ENCODE measurements at regions not wholly inside any gene's neighbourhood (a gene's known extent, or its start where the extent isn't known, plus 50 kb on each side); places are given as distances from the start of the nearest gene placed in this dataset.

DNA sequence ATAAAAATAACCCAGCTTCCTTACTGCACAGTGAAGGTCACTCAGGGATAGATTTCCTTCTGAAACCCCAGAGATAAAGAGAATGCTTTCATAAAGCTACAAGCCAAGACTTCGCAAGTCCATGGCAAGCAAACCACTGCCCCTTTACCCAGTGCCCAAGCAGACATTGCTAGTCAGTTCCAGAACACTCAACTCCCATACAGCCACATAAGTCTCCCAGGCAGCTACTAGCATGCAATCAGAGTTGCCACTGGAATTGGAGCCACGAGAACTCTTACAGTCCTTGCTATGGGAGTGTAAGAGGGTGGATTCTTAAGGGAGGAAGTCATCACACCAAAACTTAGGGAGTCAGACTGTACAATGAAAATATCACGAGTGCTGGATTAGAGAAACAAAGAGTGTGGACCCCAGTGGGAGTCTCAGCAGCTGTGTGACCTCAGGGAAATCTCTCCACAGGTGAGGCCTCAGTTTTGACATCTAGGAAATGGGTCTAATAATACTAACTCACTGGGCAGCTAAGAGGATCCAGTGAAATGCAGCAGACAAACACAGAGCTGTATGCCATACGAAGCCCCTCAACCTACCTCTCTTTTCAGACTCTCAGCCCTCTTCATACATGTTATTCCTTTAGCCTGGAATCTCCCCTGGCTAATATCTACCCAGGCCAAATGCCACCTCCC lies 526.6 kb downstream of the MN1 start:
- Mint-ChIP-seq H3K4me3 (no peak overlapping the region), H3K4me1 (no peaks in the 10 kb centered on the region), H3K27ac (no peak overlapping the region), H3K9me3 (peaks cover 0 to 9% (median 2%) of the 10 kb centered on the region in 7 donors), H3K36me3 (no peaks in the 10 kb centered on the region), H3K27me3 (peaks cover 19 to 43% (median 27%) of the 10 kb centered on the region in 3 donors)
- DNase-seq (no peak), ATAC-seq (ENCODE audit: low read depth in 2 of 2) (no peak)

DNA sequence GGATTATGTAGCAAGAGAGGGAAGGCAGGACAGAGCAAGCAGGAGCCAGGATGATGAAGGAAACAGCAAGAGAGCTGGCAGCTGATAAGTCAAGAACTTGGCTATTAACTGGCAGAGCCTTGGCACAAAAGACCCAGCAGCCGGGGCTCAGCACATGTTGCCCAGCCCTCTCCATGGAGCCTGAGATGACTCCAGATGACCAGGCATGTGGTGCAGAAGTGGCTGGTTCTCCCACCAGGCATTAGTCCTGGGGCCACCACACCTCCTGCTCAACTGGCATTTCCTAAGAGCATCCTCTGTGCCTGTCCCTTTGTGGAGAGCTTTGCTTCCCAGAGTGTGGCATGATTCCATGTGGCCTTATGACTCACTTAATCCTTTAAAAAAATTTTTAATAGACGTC lies 522.6 kb downstream of the MN1 start:
- ATAC-seq (ENCODE audit: low read depth in 2 of 2) = no peak
- no peaks in the 10 kb centered on the region for H3K36me3 Mint-ChIP-seq

DNA sequence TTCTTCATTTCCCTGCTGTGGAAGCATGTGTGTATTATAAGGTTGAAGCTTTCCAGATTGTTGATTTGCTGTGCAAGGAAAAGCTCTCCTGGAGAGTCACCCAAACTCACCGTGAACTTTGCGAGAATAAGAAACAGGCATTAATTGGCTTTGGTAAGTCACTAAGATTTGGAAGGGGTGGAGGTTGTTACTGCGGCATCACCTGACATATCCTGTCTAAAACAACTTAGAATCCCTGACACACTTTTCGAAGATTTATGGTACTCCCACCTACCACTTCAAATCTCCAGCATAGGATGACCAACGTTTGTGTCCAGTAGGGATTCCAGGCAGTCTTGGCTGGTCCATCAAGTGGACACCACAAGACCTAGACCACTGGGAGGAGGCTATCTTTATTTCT lies 518.3 kb downstream of the MN1 start:
- Mint-ChIP-seq H3K9me3 (peaks cover 0 to 35% (median 5%) of the 10 kb centered on the region in 7 donors), H3K27ac (no peak overlapping the region), H3K36me3 (peaks cover 0 to 3% of the 10 kb centered on the region in 2 donors), H3K4me3 (no peak overlapping the region), H3K4me1 (no peaks in the 10 kb centered on the region), H3K27me3 (peaks cover 4 to 13% (median 7%) of the 10 kb centered on the region in 3 donors)
- no peak for ATAC-seq (ENCODE audit: low read depth in 2 of 2)
- DNase-seq = no peak

More for the DNA sequence above, 522.6 kb downstream of the MN1 start:
- Mint-ChIP-seq H3K4me3 (no peak overlapping the region), H3K27me3 (peaks cover 13 to 21% (median 14%) of the 10 kb centered on the region in 3 donors), H3K4me1 (no peaks in the 10 kb centered on the region), H3K9me3 (peaks cover 0 to 28% (median 4%) of the 10 kb centered on the region in 7 donors), H3K27ac (no peak overlapping the region)
- no peak for DNase-seq

DNA sequence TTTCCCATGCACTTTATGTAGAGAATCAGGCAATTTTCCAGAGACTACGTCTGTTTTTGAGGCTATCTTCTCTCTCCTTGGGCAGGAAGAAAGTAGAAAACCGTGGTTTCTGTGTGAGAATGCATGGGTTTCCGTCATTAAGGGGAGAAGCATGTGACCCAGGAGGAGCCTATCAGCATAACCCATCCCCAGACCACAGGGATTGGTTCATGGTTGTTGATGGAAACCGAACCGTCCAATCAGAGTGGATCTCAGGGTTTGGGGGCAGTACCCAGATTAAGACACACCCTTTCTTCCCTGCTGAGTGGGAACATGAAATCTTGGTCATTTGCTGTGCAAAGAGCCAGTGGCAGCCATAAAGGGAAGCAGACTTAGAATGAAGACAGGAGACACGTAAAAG lies 517.8 kb downstream of the MN1 start:
- DNase-seq (no peak), ATAC-seq (ENCODE audit: low read depth in 2 of 2) (no peak)
- Mint-ChIP-seq H3K4me3 (no peak overlapping the region), H3K4me1 (no peaks in the 10 kb centered on the region), H3K27me3 (peaks cover 3 to 8% (median 4%) of the 10 kb centered on the region in 3 donors), H3K36me3 (peaks cover 0 to 3% of the 10 kb centered on the region in 2 donors), H3K9me3 (peaks cover 0 to 35% (median 5%) of the 10 kb centered on the region in 7 donors), H3K27ac (no peak overlapping the region)

DNA sequence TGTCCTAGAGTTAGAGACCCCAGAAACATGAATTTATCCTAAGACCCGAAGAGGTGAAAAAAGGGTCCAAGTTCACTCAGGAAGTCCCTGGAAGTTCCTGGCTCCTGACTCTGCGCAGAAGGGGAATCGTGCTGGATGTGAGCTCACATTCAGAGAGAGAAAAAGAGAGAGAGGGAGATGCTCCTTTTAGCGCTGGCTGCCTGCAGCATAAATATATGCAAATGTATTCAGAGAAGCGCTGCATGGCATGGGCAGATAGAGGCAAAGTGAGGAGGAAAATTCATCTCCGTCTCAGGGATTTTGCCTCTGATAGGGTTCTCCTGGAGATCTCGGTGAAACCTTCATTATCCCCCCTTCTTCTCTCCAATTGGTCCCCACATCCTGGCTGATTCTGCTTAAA lies 517.2 kb downstream of the MN1 start:
- H3K9me3 Mint-ChIP-seq = peaks cover 0 to 35% (median 5%) of the 10 kb centered on the region in 7 donors
- H3K36me3 Mint-ChIP-seq = peaks cover 0 to 3% of the 10 kb centered on the region in 2 donors

DNA sequence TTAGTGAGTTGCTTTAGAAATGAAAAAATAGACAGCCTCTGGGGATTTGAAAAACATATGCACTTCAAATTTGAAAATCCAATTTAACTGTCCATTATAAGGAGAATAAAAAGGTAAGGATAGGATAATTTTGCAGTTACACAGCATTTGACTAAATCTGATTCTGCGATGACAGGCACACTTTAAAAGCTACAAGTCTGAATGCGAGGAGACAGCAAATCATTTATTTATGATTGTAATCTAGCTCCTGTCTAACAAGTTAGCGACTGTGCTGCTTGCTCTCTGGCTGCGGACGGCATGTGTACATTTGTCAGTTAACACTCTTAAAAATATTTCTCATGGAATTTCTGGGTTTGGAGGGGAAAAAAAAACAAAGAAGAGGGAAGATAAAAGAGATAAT lies 514.8 kb downstream of the MN1 start:
- no peak overlapping the region for H3K4me3 Mint-ChIP-seq
- DNase-seq (no peak), ATAC-seq (ENCODE audit: low read depth in 2 of 2) (no peak)
- peak overlapping the region in 1 of 6 donors; percentile 48 for H3K27ac Mint-ChIP-seq
- peaks cover 0 to 6% (median 1%) of the 10 kb centered on the region in 3 donors for H3K27me3 Mint-ChIP-seq
- H3K9me3 Mint-ChIP-seq = peaks cover 0 to 23% (median 4%) of the 10 kb centered on the region in 7 donors
- H3K4me1 Mint-ChIP-seq = no peaks in the 10 kb centered on the region
- peaks cover 0 to 3% of the 10 kb centered on the region in 2 donors for H3K36me3 Mint-ChIP-seq

More for the DNA sequence above, 517.2 kb downstream of the MN1 start:
- no peak for ATAC-seq (ENCODE audit: low read depth in 2 of 2)
- no peak for DNase-seq
- Mint-ChIP-seq H3K4me1 (no peaks in the 10 kb centered on the region), H3K27me3 (peaks cover 0 to 6% (median 4%) of the 10 kb centered on the region in 3 donors), H3K4me3 (no peak overlapping the region), H3K27ac (peak overlapping the region in 1 of 6 donors; percentile 51)

DNA sequence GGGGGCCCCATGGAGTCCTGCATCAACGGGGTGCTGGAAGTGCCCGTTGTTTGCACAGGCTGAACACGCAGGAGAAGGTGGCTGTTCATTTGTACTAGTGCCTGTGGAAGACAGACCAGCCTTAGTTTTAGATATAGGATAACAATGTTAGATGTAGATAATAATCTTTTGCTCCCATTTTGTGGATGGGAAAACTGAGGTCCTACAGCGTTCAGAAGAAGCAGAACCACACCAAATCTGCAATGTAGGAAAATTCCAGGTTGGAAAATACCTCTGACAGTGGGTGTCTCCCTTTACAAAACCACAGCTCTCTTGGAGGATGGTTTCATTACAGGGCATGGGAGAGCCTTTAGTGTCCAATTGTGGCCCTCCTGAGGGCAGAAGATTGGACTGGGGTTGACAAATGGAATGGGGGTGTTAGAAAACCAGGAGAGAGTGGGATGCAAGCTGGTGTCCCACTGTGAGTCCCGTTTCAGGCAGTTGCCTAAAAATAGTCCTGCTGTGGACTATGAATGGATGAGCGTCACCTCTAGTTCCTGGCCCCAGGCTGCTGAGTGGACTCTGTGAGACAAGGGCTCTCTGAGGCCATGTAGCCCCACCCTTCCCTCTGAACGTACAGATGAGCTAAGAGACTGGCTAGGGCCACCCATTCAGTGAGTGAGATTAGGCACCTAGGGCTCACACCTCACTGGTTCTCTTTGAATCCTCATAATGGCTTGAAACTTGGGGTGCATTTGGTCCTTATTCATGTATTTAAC lies 508.8 kb downstream of the MN1 start:
- peaks cover 0 to 2% (median 0%) of the 10 kb centered on the region in 7 donors for H3K9me3 Mint-ChIP-seq
- no peaks in the 10 kb centered on the region for H3K36me3 Mint-ChIP-seq
- DNase-seq = no peak
- H3K27ac Mint-ChIP-seq = no peak overlapping the region
- peaks cover 23 to 28% (median 25%) of the 10 kb centered on the region in 3 donors for H3K27me3 Mint-ChIP-seq
- no peaks in the 10 kb centered on the region for H3K4me1 Mint-ChIP-seq
- no peak for ATAC-seq (ENCODE audit: low read depth in 2 of 2)
- H3K4me3 Mint-ChIP-seq = no peak overlapping the region

DNA sequence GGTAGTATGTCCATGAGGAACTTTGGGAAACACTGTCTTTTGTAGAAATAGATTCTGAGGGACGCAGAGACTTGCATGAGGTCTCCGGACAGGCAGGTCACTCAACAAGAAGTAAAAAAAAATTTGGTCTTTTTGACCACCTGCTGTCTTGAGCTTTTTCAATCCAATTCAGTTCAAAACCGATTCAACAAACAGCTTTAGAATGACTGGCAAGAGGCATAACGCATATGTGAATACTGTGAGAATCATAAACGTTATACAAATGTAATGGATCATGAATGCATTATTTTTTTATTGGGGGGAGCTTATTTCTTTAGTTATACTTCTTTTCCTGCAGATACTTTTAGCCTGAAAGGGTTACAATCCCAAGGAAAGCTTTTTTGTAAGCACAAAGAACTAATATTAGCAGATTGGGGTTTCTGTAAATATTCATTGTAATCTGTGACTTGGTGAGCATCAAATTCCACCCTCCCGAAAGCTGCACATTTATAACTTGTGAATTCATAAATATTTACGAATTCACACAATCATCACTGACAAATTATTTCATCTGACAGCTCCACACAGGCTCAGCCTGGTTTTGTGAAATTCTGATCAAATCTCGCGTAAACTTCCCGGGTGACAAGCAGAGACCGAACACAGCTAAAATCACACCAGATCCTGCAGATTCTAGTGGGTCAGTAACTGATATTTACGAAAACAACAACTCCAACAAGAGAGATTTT lies 507.7 kb downstream of the MN1 start:
- H3K27me3 Mint-ChIP-seq = peaks cover 25 to 39% (median 37%) of the 10 kb centered on the region in 3 donors
- H3K27ac Mint-ChIP-seq = no peak overlapping the region
- peaks cover 0 to 5% of the 10 kb centered on the region in 2 donors for H3K36me3 Mint-ChIP-seq
- ATAC-seq (ENCODE audit: low read depth in 2 of 2) (no peak), DNase-seq (no peak)
- H3K4me3 Mint-ChIP-seq = no peak overlapping the region
- peaks cover 0 to 2% (median 0%) of the 10 kb centered on the region in 7 donors for H3K9me3 Mint-ChIP-seq
- peaks cover 0 to 1% (median 0%) of the 10 kb centered on the region in 3 donors for H3K4me1 Mint-ChIP-seq

DNA sequence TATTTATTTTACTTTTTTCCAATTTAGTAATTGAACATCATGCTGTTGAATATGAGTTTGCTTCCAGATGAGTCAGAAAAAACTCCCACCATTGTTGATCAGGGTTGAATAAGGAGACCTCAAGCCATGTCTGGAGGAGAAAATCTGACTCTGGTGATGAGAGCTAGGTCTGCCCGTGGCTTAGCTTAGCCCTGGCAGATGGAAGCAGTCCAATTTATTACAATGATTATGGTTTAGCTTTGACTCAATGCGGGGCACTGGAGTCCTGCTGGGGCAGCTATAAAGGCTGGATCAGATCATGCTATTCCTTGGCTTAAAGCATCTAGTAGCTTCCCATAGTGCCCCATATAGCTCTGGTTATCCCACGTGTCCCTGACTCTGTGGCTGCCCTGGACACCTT lies 506.5 kb downstream of the MN1 start:
- Mint-ChIP-seq H3K4me3 (no peak overlapping the region), H3K36me3 (peaks cover 0 to 9% of the 10 kb centered on the region in 2 donors), H3K4me1 (peaks cover 0 to 3% (median 0%) of the 10 kb centered on the region in 3 donors), H3K27me3 (peaks cover 29 to 46% (median 45%) of the 10 kb centered on the region in 3 donors), H3K9me3 (peaks cover 0 to 2% (median 0%) of the 10 kb centered on the region in 7 donors), H3K27ac (no peak overlapping the region)
- DNase-seq (no peak), ATAC-seq (ENCODE audit: low read depth in 2 of 2) (no peak)

DNA sequence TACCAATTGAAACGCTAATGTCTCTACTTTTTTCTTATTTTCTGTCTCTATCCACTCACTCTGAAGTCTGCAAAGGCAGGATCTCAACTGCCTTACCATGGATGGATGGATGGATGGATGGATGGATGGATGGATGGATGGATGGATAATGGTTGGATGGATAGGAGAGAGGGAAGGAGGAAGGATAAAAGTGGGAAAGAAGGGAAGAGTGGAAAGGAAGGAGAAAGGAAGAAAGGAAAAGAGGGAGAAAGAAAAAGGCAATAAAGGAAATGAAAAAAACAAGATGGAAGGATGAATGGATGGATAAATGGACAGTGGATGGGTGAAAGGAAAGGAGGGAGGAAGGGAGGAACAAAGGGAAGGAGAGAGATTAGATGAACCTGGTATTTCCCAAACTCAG lies 506.0 kb downstream of the MN1 start:
- no peak for DNase-seq
- no peak for ATAC-seq (ENCODE audit: low read depth in 2 of 2)
- peaks cover 0 to 2% (median 0%) of the 10 kb centered on the region in 7 donors for H3K9me3 Mint-ChIP-seq
- no peak overlapping the region for H3K27ac Mint-ChIP-seq
- peaks cover 0 to 3% (median 0%) of the 10 kb centered on the region in 3 donors for H3K4me1 Mint-ChIP-seq
- no peak overlapping the region for H3K4me3 Mint-ChIP-seq
- H3K36me3 Mint-ChIP-seq = peaks cover 0 to 9% of the 10 kb centered on the region in 2 donors
- H3K27me3 Mint-ChIP-seq = peaks cover 29 to 46% (median 45%) of the 10 kb centered on the region in 3 donors

DNA sequence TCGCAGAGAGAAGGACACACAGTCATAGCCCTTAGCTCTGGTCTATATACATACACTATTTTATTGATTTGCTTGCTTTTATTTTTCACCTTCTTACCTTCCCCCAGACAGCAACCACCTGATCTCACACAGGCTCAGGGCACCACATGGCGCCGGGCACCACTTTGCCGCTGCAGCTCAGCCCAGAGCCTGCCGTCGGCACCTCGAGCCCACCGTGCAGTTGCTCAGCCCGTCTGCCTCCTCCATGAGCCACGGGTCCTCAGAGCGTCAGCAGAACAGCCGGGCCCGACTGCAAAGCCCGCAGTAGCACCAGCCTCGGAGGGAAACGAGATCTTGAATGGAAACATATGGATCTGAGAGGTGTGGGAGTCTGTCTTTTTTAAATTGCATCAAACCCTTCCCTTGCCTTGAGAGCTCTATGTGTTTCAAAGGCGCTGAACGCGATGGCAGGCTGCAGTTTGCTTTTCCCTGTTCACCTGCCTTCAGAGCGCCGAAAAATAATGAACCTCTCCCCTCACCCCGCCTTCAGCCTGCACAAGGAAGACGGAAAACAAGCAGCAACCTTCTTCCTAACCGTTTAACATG lies 505.4 kb downstream of the MN1 start:
- H3K36me3 Mint-ChIP-seq = peaks cover 0 to 9% of the 10 kb centered on the region in 2 donors

DNA sequence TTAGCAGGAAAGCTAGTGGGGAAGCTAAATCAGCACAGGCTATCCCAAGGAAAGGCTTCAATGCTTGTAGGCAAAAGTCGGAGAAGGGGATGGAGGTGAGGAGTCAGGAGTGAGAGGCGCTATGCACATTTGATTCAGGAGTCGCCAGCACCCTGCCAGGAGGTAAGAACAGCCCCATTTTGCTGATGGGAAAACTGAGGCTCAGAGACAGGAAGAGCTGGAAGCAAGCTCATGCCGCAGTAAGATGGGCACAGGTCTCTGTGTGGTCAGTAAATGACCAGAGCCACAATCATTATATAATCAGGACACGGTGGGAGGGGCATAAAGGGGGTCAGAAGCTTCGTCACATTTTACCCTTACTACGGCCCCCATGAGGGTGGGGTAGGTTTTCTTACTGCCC lies 504.4 kb downstream of the MN1 start:
- Mint-ChIP-seq H3K36me3 (peaks cover 0 to 9% of the 10 kb centered on the region in 2 donors), H3K27me3 (peaks cover 29 to 52% (median 46%) of the 10 kb centered on the region in 3 donors), H3K9me3 (peaks cover 0 to 2% (median 0%) of the 10 kb centered on the region in 7 donors), H3K4me1 (peaks cover 0 to 3% (median 0%) of the 10 kb centered on the region in 3 donors), H3K4me3 (peak overlapping the region in 1 of 8 donors; percentile 16), H3K27ac (no peak overlapping the region)
- DNase-seq (no peak), ATAC-seq (ENCODE audit: low read depth in 2 of 2) (no peak)

More for the DNA sequence above, 505.4 kb downstream of the MN1 start:
- Mint-ChIP-seq H3K9me3 (peaks cover 0 to 2% (median 0%) of the 10 kb centered on the region in 7 donors), H3K27me3 (peaks cover 29 to 46% (median 45%) of the 10 kb centered on the region in 3 donors), H3K4me1 (peaks cover 0 to 3% (median 0%) of the 10 kb centered on the region in 3 donors), H3K4me3 (no peak overlapping the region), H3K27ac (no peak overlapping the region)
- no peak for ATAC-seq (ENCODE audit: low read depth in 2 of 2)
- DNase-seq = no peak

DNA sequence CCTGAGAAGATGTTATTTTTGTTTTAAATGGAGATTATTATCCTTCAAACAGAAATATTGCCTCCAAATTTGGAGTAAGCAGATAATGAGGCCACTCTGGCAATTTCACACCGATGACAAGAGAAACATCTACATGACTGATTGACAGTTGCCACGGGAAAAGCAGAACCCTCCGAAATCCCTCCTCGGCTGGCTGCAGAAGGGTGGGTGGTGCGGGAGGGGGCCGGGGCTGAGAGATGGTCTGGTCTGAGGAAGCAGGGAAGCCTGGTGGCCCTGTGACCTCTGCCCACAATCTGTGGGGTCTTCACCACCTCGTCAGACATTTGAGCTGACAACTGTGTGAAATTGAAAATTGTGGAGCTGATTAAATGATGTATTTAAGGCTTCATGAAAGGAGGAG lies 503.2 kb downstream of the MN1 start:
- no peak for ATAC-seq (ENCODE audit: low read depth in 2 of 2)
- H3K36me3 Mint-ChIP-seq = peaks cover 0 to 9% of the 10 kb centered on the region in 2 donors
- peaks cover 29 to 54% (median 46%) of the 10 kb centered on the region in 3 donors for H3K27me3 Mint-ChIP-seq
- no peak overlapping the region for H3K4me3 Mint-ChIP-seq
- peaks cover 0 to 2% (median 0%) of the 10 kb centered on the region in 7 donors for H3K9me3 Mint-ChIP-seq
- peaks cover 0 to 3% (median 0%) of the 10 kb centered on the region in 3 donors for H3K4me1 Mint-ChIP-seq
- no peak for DNase-seq
- H3K27ac Mint-ChIP-seq = no peak overlapping the region
